ENCODE measurements at regions not wholly inside any gene's neighbourhood (a gene's known extent, or its start where the extent isn't known, plus 50 kb on each side); places are given as distances from the start of the nearest gene placed in this dataset.

- TF ChIP-seq ATF3 (IDR thresholded peaks at IDR 0.05; ENCODE audit: insufficient read depth, low read depth, low read length) (no peak), GABPA (IDR thresholded peaks at IDR 0.05; ENCODE audit: borderline replicate concordance, insufficient read depth, low read length) (no peak), RXRA (IDR thresholded peaks at IDR 0.05; ENCODE audit: insufficient read depth, low read depth, low read length) (no peak), SAP30 (IDR thresholded peaks at IDR 0.05; ENCODE audit: insufficient read depth, insufficient replicate concordance, low read length) (no peak), TCF12 (IDR thresholded peaks at IDR 0.05; ENCODE audit: low read depth, low read length) (no peak)
Observed at GRCh38 chr1:55468142-55468795, 253.1 kb upstream of the USP24 start (continued).
